HG03469 (cell line): ENCODE measurements at regions not wholly inside any gene's neighbourhood (a gene's known extent, or its start where the extent isn't known, plus 50 kb on each side); places are given as distances from the start of the nearest gene placed in this dataset.
A peak's percentile ranks its signal among the peaks of the same experiment; 100 is the strongest.

Source experiments
- ATAC-seq: cut with Tn5 transposase; IDR thresholded peaks from one replicate; pipeline ENCODE4 v1.9.1; 2021; ENCODE audit warnings: mild to moderate bottlenecking, moderate library complexity, moderate number of reproducible peaks; ENCODE audit not compliant: unreplicated experiment

- no peak for ATAC-seq
These were observed 170.2 kb upstream of the C9orf72 start for GRCh38 chr9:27743490-27743889.

- ATAC-seq = no peak
These were observed 174.2 kb upstream of the C9orf72 start for GRCh38 chr9:27747450-27747849.

GRCh38 chr9:27749838-27750237 is 176.6 kb upstream of the C9orf72 start:
- ATAC-seq = no peak

- no peak for ATAC-seq
These were observed 177.3 kb upstream of the C9orf72 start for GRCh38 chr9:27750566-27750965.

GRCh38 chr9:27752069-27752468 is 178.8 kb upstream of the C9orf72 start:
- no peak for ATAC-seq

GRCh38 chr9:27755846-27756245 is 182.6 kb upstream of the C9orf72 start:
- no peak for ATAC-seq

GRCh38 chr9:27756418-27756817 is 183.1 kb upstream of the C9orf72 start:
- no peak for ATAC-seq

GRCh38 chr9:27763831-27764230 is 190.6 kb upstream of the C9orf72 start:
- ATAC-seq = no peak

- ATAC-seq = no peak
These were observed 192.2 kb upstream of the C9orf72 start for GRCh38 chr9:27765266-27766072.

- no peak for ATAC-seq
These were observed 193.0 kb upstream of the C9orf72 start for GRCh38 chr9:27766073-27766835.

- ATAC-seq = no peak
These were observed 195.5 kb upstream of the C9orf72 start for GRCh38 chr9:27768781-27769180.

- no peak for ATAC-seq
These were observed 197.3 kb upstream of the C9orf72 start for GRCh38 chr9:27770541-27770940.

GRCh38 chr9:27771803-27772545 is 198.7 kb upstream of the C9orf72 start:
- ATAC-seq = no peak

GRCh38 chr9:27784847-27785713 is 211.8 kb upstream of the C9orf72 start:
- no peak for ATAC-seq

GRCh38 chr9:27785714-27786100 is 212.4 kb upstream of the C9orf72 start:
- peak; percentile 88 for ATAC-seq

- ATAC-seq = no peak
These were observed 214.6 kb upstream of the C9orf72 start for GRCh38 chr9:27787891-27788290.

GRCh38 chr9:27791311-27791710 is 218.0 kb upstream of the C9orf72 start:
- no peak for ATAC-seq

GRCh38 chr9:27792971-27793689 is 219.8 kb upstream of the C9orf72 start:
- ATAC-seq = no peak

GRCh38 chr9:27799326-27799725 is 226.0 kb upstream of the C9orf72 start:
- ATAC-seq = no peak

GRCh38 chr9:27800159-27800558 is 226.9 kb upstream of the C9orf72 start:
- no peak for ATAC-seq
